CD14-positive monocyte (primary cell): ENCODE measurements at regions not wholly inside any gene's neighbourhood (a gene's known extent, or its start where the extent isn't known, plus 50 kb on each side); places are given as distances from the start of the nearest gene placed in this dataset.

Source experiments
- DNase-seq, 3 donors: peaks; one replicate each; pipeline ENCODE4 v3.0.0-alpha.2; 2011 to 2022
- H2AFZ ChIP-seq: 2 replicates; pipeline ENCODE4 v1.6.0; 2012; ENCODE audit warnings: mild to moderate bottlenecking, low read depth, low read length, inconsistent platforms; ENCODE audit not compliant: insufficient read depth, poor library complexity, severe bottlenecking
- H3K27ac ChIP-seq, 2 donors: 1 replicate in 1 of 2; 2 replicates in 1 of 2; pipeline ENCODE4 v1.5.1; 2012 to 2013; ENCODE audit warnings: low read length in 2 of 2, control low read depth in 1 of 2, inconsistent platforms in 1 of 2, low read depth in 1 of 2, mild to moderate bottlenecking in 1 of 2
- H3K27me3 ChIP-seq, 2 donors: one replicate each; pipeline versions ENCODE4 v1.6.0 to v1.6.1; 2011 to 2013; ENCODE audit warnings: low read length in 2 of 2; ENCODE audit not compliant: control insufficient read depth in 2 of 2, insufficient read depth in 2 of 2
- H3K36me3 ChIP-seq, 2 donors: replicated peaks in 1 of 2; 1 replicate in 1 of 2; 2 replicates in 1 of 2; pipeline versions ENCODE4 v1.5.1 to v1.6.1; 2012 to 2013; ENCODE audit warnings: low read length in 2 of 2, control low read depth in 1 of 2, inconsistent platforms in 1 of 2, mild to moderate bottlenecking in 1 of 2; ENCODE audit not compliant: insufficient read depth in 2 of 2, control insufficient read depth in 1 of 2
- H3K4me1 ChIP-seq, 2 donors: 1 replicate in 1 of 2; 2 replicates in 1 of 2; pipeline versions ENCODE4 v1.5.1 to v1.6.1; 2012 to 2013; ENCODE audit warnings: low read length in 2 of 2, control low read depth in 1 of 2, inconsistent platforms in 1 of 2, mild to moderate bottlenecking in 1 of 2, moderate library complexity in 1 of 2; ENCODE audit not compliant: insufficient read depth in 2 of 2, control insufficient read depth in 1 of 2
- H3K4me2 ChIP-seq: replicated peaks from 2 replicates; pipeline ENCODE3; 2012; ENCODE audit warnings: low read length, moderate library complexity, mild to moderate bottlenecking; ENCODE audit not compliant: poor library complexity, severe bottlenecking; ENCODE audit errors: extremely low read depth
- H3K4me3 ChIP-seq, 3 experiments: fragments of 200-600 bp in 1 of 3; sonication (generic) in 1 of 3; replicated peaks in 1 of 3; 1 replicate in 2 of 3; 2 replicates in 1 of 3; pipeline ENCODE4 v1.5.1; 2011 to 2013; ENCODE audit warnings: low read length in 3 of 3, mild to moderate bottlenecking in 3 of 3, control low read depth in 2 of 3, low read depth in 2 of 3, inconsistent platforms in 1 of 3, moderate library complexity in 1 of 3
- H3K79me2 ChIP-seq: 2 replicates; pipeline ENCODE4 v1.6.0; 2012; ENCODE audit warnings: mild to moderate bottlenecking, control low read depth, inconsistent platforms, low read length, moderate library complexity; ENCODE audit not compliant: insufficient read depth
- H3K9ac ChIP-seq: 2 replicates; pipeline ENCODE4 v1.6.0; 2017; ENCODE audit warnings: low read length, mild to moderate bottlenecking; ENCODE audit not compliant: insufficient read depth, poor library complexity, severe bottlenecking
- H3K9me3 ChIP-seq, 2 donors: replicated peaks in 1 of 2; 1 replicate in 1 of 2; 2 replicates in 1 of 2; pipeline versions ENCODE4 v1.5.1 to v1.6.1; 2012 to 2013; ENCODE audit warnings: low read length in 2 of 2, control low read depth in 1 of 2; ENCODE audit not compliant: control insufficient read depth in 1 of 2, insufficient read depth in 1 of 2
- H4K20me1 ChIP-seq: 2 replicates; pipeline ENCODE4 v1.6.0; 2012; ENCODE audit warnings: mild to moderate bottlenecking, low read length, control low read depth, moderate library complexity; ENCODE audit not compliant: insufficient read depth
- H3K27ac Mint-ChIP-seq, 7 donors: one replicate each; pipeline ENCODE4 v1.8.0; 2020; ENCODE audit warnings: mild to moderate bottlenecking in 7 of 7, mixed read lengths in 7 of 7, moderate library complexity in 6 of 7, inconsistent platforms in 2 of 7
- H3K27me3 Mint-ChIP-seq, 3 donors: one replicate each; pipeline ENCODE4 v1.8.0; 2021 to 2022; ENCODE audit warnings: low read depth in 3 of 3, mild to moderate bottlenecking in 3 of 3, mixed read lengths in 3 of 3, moderate library complexity in 3 of 3, inconsistent platforms in 1 of 3
- H3K36me3 Mint-ChIP-seq, 2 donors: one replicate each; pipeline ENCODE4 v1.8.0; 2020; ENCODE audit warnings: mixed read lengths in 2 of 2, inconsistent platforms in 1 of 2, mild to moderate bottlenecking in 1 of 2
- H3K4me1 Mint-ChIP-seq: one replicate; pipeline ENCODE4 v1.8.0; 2020; ENCODE audit warnings: mild to moderate bottlenecking, mixed read lengths
- H3K4me3 Mint-ChIP-seq, 2 donors: one replicate each; pipeline ENCODE4 v1.8.0; 2020; ENCODE audit warnings: mild to moderate bottlenecking in 2 of 2, mixed read lengths in 2 of 2, moderate library complexity in 1 of 2
- H3K9me3 Mint-ChIP-seq, 7 donors: one replicate each; pipeline ENCODE4 v1.8.0; 2020 to 2022; ENCODE audit warnings: mixed read lengths in 7 of 7, mild to moderate bottlenecking in 6 of 7, moderate library complexity in 6 of 7, inconsistent platforms in 2 of 7
- WGBS: methylation state at CpG from one replicate; pipeline ENCODE4 v1.1.5; 2013; ENCODE audit warnings: missing lambda C conversion rate; ENCODE audit not compliant: insufficient coverage; 5-methylcytosine and 5-hydroxymethylcytosine counted together
- intact Hi-C, 2 donors: fragments of 100-400 bp; cut with micrococcal nuclease; formaldehyde crosslinking; loops; one replicate each; pipeline versions ENCODE4 v1.15.0 to v1.15.1; 2023
- TF ChIP-seq, protein P1 (sequence below): fragments of 200-600 bp; IDR thresholded peaks from one replicate; pipeline ENCODE4 v1.8.0; 2022; ENCODE audit warnings: antibody characterized with exemption, mild to moderate bottlenecking

DNA sequence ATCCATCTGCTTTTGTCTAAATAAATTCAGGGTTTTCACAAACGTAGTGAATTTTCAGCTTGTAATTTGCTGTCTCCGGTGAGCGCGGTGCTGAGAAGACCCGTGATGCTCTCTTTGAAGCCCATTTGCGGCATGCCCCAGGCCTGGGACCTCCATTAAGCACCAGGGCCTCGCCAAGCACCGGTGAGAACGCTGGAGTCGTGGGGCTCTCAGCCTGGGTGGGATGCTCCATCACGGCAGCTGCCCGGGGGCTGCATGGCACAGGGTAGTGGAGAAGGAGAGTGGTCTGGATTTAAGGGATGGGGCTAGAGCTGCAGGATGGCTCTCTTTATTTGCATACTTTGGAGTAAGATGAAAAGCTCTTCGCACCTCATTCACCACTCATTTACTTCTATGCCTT is 248.7 kb downstream of the ABCC12 start:
- H3K4me1 Mint-ChIP-seq = no peaks in the 10 kb centered on the region
- WGBS = 71% methylated on average over 12 of the region's 13 CpGs
- no peak overlapping the region for H3K4me3 Mint-ChIP-seq
- H3K36me3 ChIP-seq = no peaks in the 10 kb centered on the region
- H3K9me3 ChIP-seq = peaks cover 10 to 15% of the 10 kb centered on the region in 2 donors
- TF ChIP-seq, protein P1, sequence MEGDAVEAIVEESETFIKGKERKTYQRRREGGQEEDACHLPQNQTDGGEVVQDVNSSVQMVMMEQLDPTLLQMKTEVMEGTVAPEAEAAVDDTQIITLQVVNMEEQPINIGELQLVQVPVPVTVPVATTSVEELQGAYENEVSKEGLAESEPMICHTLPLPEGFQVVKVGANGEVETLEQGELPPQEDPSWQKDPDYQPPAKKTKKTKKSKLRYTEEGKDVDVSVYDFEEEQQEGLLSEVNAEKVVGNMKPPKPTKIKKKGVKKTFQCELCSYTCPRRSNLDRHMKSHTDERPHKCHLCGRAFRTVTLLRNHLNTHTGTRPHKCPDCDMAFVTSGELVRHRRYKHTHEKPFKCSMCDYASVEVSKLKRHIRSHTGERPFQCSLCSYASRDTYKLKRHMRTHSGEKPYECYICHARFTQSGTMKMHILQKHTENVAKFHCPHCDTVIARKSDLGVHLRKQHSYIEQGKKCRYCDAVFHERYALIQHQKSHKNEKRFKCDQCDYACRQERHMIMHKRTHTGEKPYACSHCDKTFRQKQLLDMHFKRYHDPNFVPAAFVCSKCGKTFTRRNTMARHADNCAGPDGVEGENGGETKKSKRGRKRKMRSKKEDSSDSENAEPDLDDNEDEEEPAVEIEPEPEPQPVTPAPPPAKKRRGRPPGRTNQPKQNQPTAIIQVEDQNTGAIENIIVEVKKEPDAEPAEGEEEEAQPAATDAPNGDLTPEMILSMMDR = no peak
- H3K4me1 ChIP-seq = no peaks in the 10 kb centered on the region
- H3K9me3 Mint-ChIP-seq = peaks cover 8 to 22% (median 15%) of the 10 kb centered on the region in 7 donors
- no peaks in the 10 kb centered on the region for H3K79me2 ChIP-seq
- H3K27ac ChIP-seq = no peak overlapping the region
- no peak overlapping the region for H3K9ac ChIP-seq
- H3K27me3 Mint-ChIP-seq = peaks cover 0 to 2% (median 0%) of the 10 kb centered on the region in 3 donors
- H3K27ac Mint-ChIP-seq = no peak overlapping the region
- H3K27me3 ChIP-seq = no peaks in the 10 kb centered on the region
- H4K20me1 ChIP-seq = no peaks in the 10 kb centered on the region
- intact Hi-C loops = no loop called here
- H3K36me3 Mint-ChIP-seq = no peaks in the 10 kb centered on the region
- no peak for DNase-seq
- H3K4me2 ChIP-seq = no peak overlapping the region
- H2AFZ ChIP-seq = no peak overlapping the region
- no peak overlapping the region for H3K4me3 ChIP-seq

DNA sequence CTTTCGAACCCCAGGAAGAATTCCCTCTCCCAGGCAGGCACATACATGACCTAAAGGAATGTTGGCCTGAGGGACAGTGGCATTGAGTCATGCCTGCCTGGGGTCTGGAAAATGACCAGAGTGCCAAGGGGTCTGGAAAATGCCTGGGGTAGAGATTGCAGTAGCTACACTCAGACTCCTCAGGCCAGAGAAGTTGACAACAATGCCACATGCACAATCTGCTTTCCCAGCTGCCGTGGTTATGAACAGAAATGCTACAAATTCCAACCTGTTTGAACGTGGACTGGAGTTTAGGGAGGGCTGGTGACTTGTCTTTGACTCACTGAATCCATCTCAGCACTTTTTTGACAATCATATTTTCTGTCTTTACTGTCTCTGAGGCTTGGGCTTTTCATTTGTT is 250.0 kb downstream of the ABCC12 start:
- Mint-ChIP-seq H3K27ac (no peak overlapping the region), H3K36me3 (no peaks in the 10 kb centered on the region), H3K4me3 (no peak overlapping the region), H3K27me3 (peaks cover 0 to 2% (median 0%) of the 10 kb centered on the region in 3 donors), H3K4me1 (no peaks in the 10 kb centered on the region), H3K9me3 (peaks cover 3 to 24% (median 11%) of the 10 kb centered on the region in 7 donors)
- TF ChIP-seq, protein P1 = no peak
- intact Hi-C loops = no loop called here
- no peak overlapping the region for H3K9ac ChIP-seq
- no peak for DNase-seq
- WGBS = no CpG with 5 or more reads among the region's 3 CpGs
- no peaks in the 10 kb centered on the region for H3K4me1 ChIP-seq
- H3K79me2 ChIP-seq = no peaks in the 10 kb centered on the region
- H3K4me2 ChIP-seq = no peak overlapping the region
- no peak overlapping the region for H3K4me3 ChIP-seq
- H3K9me3 ChIP-seq = peaks cover 10 to 15% of the 10 kb centered on the region in 2 donors
- no peak overlapping the region for H3K27ac ChIP-seq
- no peaks in the 10 kb centered on the region for H3K36me3 ChIP-seq
- H3K27me3 ChIP-seq = no peaks in the 10 kb centered on the region
- no peak overlapping the region for H2AFZ ChIP-seq
- H4K20me1 ChIP-seq = no peaks in the 10 kb centered on the region
